ENCODE measurements at regions not wholly inside any gene's neighbourhood (a gene's known extent, or its start where the extent isn't known, plus 50 kb on each side); places are given as distances from the start of the nearest gene placed in this dataset.

GRCh38 chr3:35322070-35322469 lies 317.3 kb upstream of the ARPP21 start:
- no peak overlapping the region for H3K9ac ChIP-seq (ENCODE audit: low read depth, low read length)
- H3K36me3 ChIP-seq (ENCODE audit: insufficient read depth, low read length) = no peaks in the 10 kb centered on the region
- no peaks in the 10 kb centered on the region for H3K27me3 ChIP-seq (ENCODE audit: insufficient read depth, low read length)
- H3K27ac ChIP-seq (ENCODE audit: low read depth, low read length) = no peak overlapping the region
- no peak overlapping the region for H3K4me3 ChIP-seq (ENCODE audit: low read length)
- H3K9me3 ChIP-seq (ENCODE audit: insufficient read depth, low read depth, low read length) = peaks cover 30% of the 10 kb centered on the region
- WGBS = 100% methylated on average over 3 of the region's 4 CpGs
- H3K4me1 ChIP-seq (ENCODE audit: insufficient read depth, low read length) = no peaks in the 10 kb centered on the region

GRCh38 chr3:35335703-35336102 lies 303.6 kb upstream of the ARPP21 start:
- Histone ChIP-seq H3K36me3 (ENCODE audit: insufficient read depth, low read length) (no peaks in the 10 kb centered on the region), H3K4me1 (ENCODE audit: insufficient read depth, low read length) (0 out of 2 replicates have a peak, but pooled peaks cover 5% of the 10 kb centered on the region), H3K4me3 (ENCODE audit: low read length) (no peak overlapping the region), H3K9ac (ENCODE audit: low read depth, low read length) (no peak overlapping the region), H3K27me3 (ENCODE audit: insufficient read depth, low read length) (no peaks in the 10 kb centered on the region), H3K27ac (ENCODE audit: low read depth, low read length) (no peak overlapping the region), H3K9me3 (ENCODE audit: insufficient read depth, low read depth, low read length) (no peaks in the 10 kb centered on the region)
- 94% methylated on average over 3 of the region's 3 CpGs for WGBS

GRCh38 chr3:35336601-35337000 lies 302.7 kb upstream of the ARPP21 start:
- Histone ChIP-seq H3K27ac (ENCODE audit: low read depth, low read length) (no peak overlapping the region), H3K9ac (ENCODE audit: low read depth, low read length) (no peak overlapping the region), H3K9me3 (ENCODE audit: insufficient read depth, low read depth, low read length) (no peaks in the 10 kb centered on the region), H3K36me3 (ENCODE audit: insufficient read depth, low read length) (no peaks in the 10 kb centered on the region), H3K4me3 (ENCODE audit: low read length) (no peak overlapping the region), H3K27me3 (ENCODE audit: insufficient read depth, low read length) (no peaks in the 10 kb centered on the region), H3K4me1 (ENCODE audit: insufficient read depth, low read length) (0 out of 2 replicates have a peak, but pooled peaks cover 5% of the 10 kb centered on the region)

GRCh38 chr3:35338186-35338585 lies 301.1 kb upstream of the ARPP21 start:
- 83% methylated on average over 1 of the region's 2 CpGs for WGBS
- 0 out of 2 replicates have a peak, but pooled peaks cover 5% of the 10 kb centered on the region for H3K4me1 ChIP-seq (ENCODE audit: insufficient read depth, low read length)
- no peaks in the 10 kb centered on the region for H3K9me3 ChIP-seq (ENCODE audit: insufficient read depth, low read depth, low read length)
- no peaks in the 10 kb centered on the region for H3K27me3 ChIP-seq (ENCODE audit: insufficient read depth, low read length)
- H3K36me3 ChIP-seq (ENCODE audit: insufficient read depth, low read length) = no peaks in the 10 kb centered on the region
- no peak overlapping the region for H3K9ac ChIP-seq (ENCODE audit: low read depth, low read length)
- no peak overlapping the region for H3K27ac ChIP-seq (ENCODE audit: low read depth, low read length)
- no peak overlapping the region for H3K4me3 ChIP-seq (ENCODE audit: low read length)

GRCh38 chr3:35380196-35380595 lies 259.1 kb upstream of the ARPP21 start:
- Histone ChIP-seq H3K27me3 (ENCODE audit: insufficient read depth, low read length) (no peaks in the 10 kb centered on the region), H3K27ac (ENCODE audit: low read depth, low read length) (no peak overlapping the region), H3K4me1 (ENCODE audit: insufficient read depth, low read length) (peaks cover 4% of the 10 kb centered on the region; the same call in 1 of the 2 replicates), H3K4me3 (ENCODE audit: low read length) (no peak overlapping the region), H3K36me3 (ENCODE audit: insufficient read depth, low read length) (no peaks in the 10 kb centered on the region), H3K9me3 (ENCODE audit: insufficient read depth, low read depth, low read length) (no peaks in the 10 kb centered on the region), H3K9ac (ENCODE audit: low read depth, low read length) (no peak overlapping the region)
- 71% methylated on average over 1 of the region's 1 CpG for WGBS

- peaks cover 4% of the 10 kb centered on the region; the same call in 1 of the 2 replicates for H3K4me1 ChIP-seq (ENCODE audit: insufficient read depth, low read length)
- no peak overlapping the region for H3K27ac ChIP-seq (ENCODE audit: low read depth, low read length)
- no peak overlapping the region for H3K4me3 ChIP-seq (ENCODE audit: low read length)
- H3K27me3 ChIP-seq (ENCODE audit: insufficient read depth, low read length) = no peaks in the 10 kb centered on the region
- no peak overlapping the region for H3K9ac ChIP-seq (ENCODE audit: low read depth, low read length)
- no peaks in the 10 kb centered on the region for H3K9me3 ChIP-seq (ENCODE audit: insufficient read depth, low read depth, low read length)
- H3K36me3 ChIP-seq (ENCODE audit: insufficient read depth, low read length) = no peaks in the 10 kb centered on the region
- WGBS = 76% methylated on average over 2 of the region's 2 CpGs
Measured at GRCh38 chr3:35383216-35383615, 256.1 kb upstream of the ARPP21 start.

GRCh38 chr3:35383719-35384555 lies 255.4 kb upstream of the ARPP21 start:
- WGBS = 88% methylated on average over 8 of the region's 8 CpGs
- H3K27ac ChIP-seq (ENCODE audit: low read depth, low read length) = no peak overlapping the region
- H3K9ac ChIP-seq (ENCODE audit: low read depth, low read length) = no peak overlapping the region

GRCh38 chr3:35385271-35385670 lies 254.1 kb upstream of the ARPP21 start:
- H3K4me1 ChIP-seq (ENCODE audit: insufficient read depth, low read length) = peaks cover 4% of the 10 kb centered on the region; the same call in 1 of the 2 replicates
- no peaks in the 10 kb centered on the region for H3K27me3 ChIP-seq (ENCODE audit: insufficient read depth, low read length)
- no peak overlapping the region for H3K4me3 ChIP-seq (ENCODE audit: low read length)
- H3K36me3 ChIP-seq (ENCODE audit: insufficient read depth, low read length) = no peaks in the 10 kb centered on the region
- H3K27ac ChIP-seq (ENCODE audit: low read depth, low read length) = no peak overlapping the region
- H3K9ac ChIP-seq (ENCODE audit: low read depth, low read length) = no peak overlapping the region
- peaks cover under 1% of the 10 kb centered on the region; the same call in 1 of the 2 replicates for H3K9me3 ChIP-seq (ENCODE audit: insufficient read depth, low read depth, low read length)

More at GRCh38 chr3:35383719-35384555, 255.4 kb upstream of the ARPP21 start:
- Histone ChIP-seq H3K36me3 (ENCODE audit: insufficient read depth, low read length) (no peaks in the 10 kb centered on the region), H3K27me3 (ENCODE audit: insufficient read depth, low read length) (no peaks in the 10 kb centered on the region), H3K9me3 (ENCODE audit: insufficient read depth, low read depth, low read length) (no peaks in the 10 kb centered on the region), H3K4me3 (ENCODE audit: low read length) (no peak overlapping the region), H3K4me1 (ENCODE audit: insufficient read depth, low read length) (peaks cover 4% of the 10 kb centered on the region; the same call in 1 of the 2 replicates)

- WGBS = 45% methylated on average over 2 of the region's 2 CpGs
- Histone ChIP-seq H3K9me3 (ENCODE audit: insufficient read depth, low read depth, low read length) (peaks cover 34% of the 10 kb centered on the region), H3K9ac (ENCODE audit: low read depth, low read length) (no peak overlapping the region), H3K27ac (ENCODE audit: low read depth, low read length) (no peak overlapping the region), H3K27me3 (ENCODE audit: insufficient read depth, low read length) (no peaks in the 10 kb centered on the region), H3K4me3 (ENCODE audit: low read length) (no peak overlapping the region), H3K4me1 (ENCODE audit: insufficient read depth, low read length) (no peaks in the 10 kb centered on the region), H3K36me3 (ENCODE audit: insufficient read depth, low read length) (no peaks in the 10 kb centered on the region)
Measured at GRCh38 chr3:35389907-35390306, 249.4 kb upstream of the ARPP21 start.

GRCh38 chr3:35392187-35392586 lies 247.1 kb upstream of the ARPP21 start:
- no peaks in the 10 kb centered on the region for H3K4me1 ChIP-seq (ENCODE audit: insufficient read depth, low read length)
- WGBS = 81% methylated on average over 4 of the region's 4 CpGs
- H3K4me3 ChIP-seq (ENCODE audit: low read length) = no peak overlapping the region

GRCh38 chr3:35393901-35394799 lies 245.2 kb upstream of the ARPP21 start:
- Histone ChIP-seq H3K27ac (ENCODE audit: low read depth, low read length) (no peak overlapping the region), H3K36me3 (ENCODE audit: insufficient read depth, low read length) (no peaks in the 10 kb centered on the region), H3K9me3 (ENCODE audit: insufficient read depth, low read depth, low read length) (peaks cover 34% of the 10 kb centered on the region), H3K4me1 (ENCODE audit: insufficient read depth, low read length) (no peaks in the 10 kb centered on the region), H3K9ac (ENCODE audit: low read depth, low read length) (no peak overlapping the region), H3K27me3 (ENCODE audit: insufficient read depth, low read length) (no peaks in the 10 kb centered on the region), H3K4me3 (ENCODE audit: low read length) (no peak overlapping the region)
- WGBS = 75% methylated on average over 6 of the region's 6 CpGs

More at GRCh38 chr3:35392187-35392586, 247.1 kb upstream of the ARPP21 start:
- Histone ChIP-seq H3K9me3 (ENCODE audit: insufficient read depth, low read depth, low read length) (peaks cover 34% of the 10 kb centered on the region), H3K9ac (ENCODE audit: low read depth, low read length) (no peak overlapping the region), H3K27me3 (ENCODE audit: insufficient read depth, low read length) (no peaks in the 10 kb centered on the region), H3K27ac (ENCODE audit: low read depth, low read length) (no peak overlapping the region), H3K36me3 (ENCODE audit: insufficient read depth, low read length) (no peaks in the 10 kb centered on the region)

Measured in HUES64 (cell line).